ENCODE measurements at regions not wholly inside any gene's neighbourhood (a gene's known extent, or its start where the extent isn't known, plus 50 kb on each side); places are given as distances from the start of the nearest gene placed in this dataset.
"Not testable (repeated sequence)": the region's sequence is repeated elsewhere in the genome, so short reads cannot be mapped to it uniquely, and the experiment has no call there.

GRCh38 chr12:13530966-13531365 lies 334.4 kb downstream of the EMP1 start:
- no peak for DNase-seq (ENCODE audit: low read depth in 1 of 2, low spot score in 1 of 2)
- TF ChIP-seq SPI1 (IDR thresholded peaks at IDR 0.05; ENCODE audit: borderline replicate concordance, low read depth), result no peak
- TF ChIP-seq, protein P1, sequence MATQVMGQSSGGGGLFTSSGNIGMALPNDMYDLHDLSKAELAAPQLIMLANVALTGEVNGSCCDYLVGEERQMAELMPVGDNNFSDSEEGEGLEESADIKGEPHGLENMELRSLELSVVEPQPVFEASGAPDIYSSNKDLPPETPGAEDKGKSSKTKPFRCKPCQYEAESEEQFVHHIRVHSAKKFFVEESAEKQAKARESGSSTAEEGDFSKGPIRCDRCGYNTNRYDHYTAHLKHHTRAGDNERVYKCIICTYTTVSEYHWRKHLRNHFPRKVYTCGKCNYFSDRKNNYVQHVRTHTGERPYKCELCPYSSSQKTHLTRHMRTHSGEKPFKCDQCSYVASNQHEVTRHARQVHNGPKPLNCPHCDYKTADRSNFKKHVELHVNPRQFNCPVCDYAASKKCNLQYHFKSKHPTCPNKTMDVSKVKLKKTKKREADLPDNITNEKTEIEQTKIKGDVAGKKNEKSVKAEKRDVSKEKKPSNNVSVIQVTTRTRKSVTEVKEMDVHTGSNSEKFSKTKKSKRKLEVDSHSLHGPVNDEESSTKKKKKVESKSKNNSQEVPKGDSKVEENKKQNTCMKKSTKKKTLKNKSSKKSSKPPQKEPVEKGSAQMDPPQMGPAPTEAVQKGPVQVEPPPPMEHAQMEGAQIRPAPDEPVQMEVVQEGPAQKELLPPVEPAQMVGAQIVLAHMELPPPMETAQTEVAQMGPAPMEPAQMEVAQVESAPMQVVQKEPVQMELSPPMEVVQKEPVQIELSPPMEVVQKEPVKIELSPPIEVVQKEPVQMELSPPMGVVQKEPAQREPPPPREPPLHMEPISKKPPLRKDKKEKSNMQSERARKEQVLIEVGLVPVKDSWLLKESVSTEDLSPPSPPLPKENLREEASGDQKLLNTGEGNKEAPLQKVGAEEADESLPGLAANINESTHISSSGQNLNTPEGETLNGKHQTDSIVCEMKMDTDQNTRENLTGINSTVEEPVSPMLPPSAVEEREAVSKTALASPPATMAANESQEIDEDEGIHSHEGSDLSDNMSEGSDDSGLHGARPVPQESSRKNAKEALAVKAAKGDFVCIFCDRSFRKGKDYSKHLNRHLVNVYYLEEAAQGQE (IDR thresholded peaks at IDR 0.05; ENCODE audit: insufficient replicate concordance, low read depth), result no peak
- TF ChIP-seq, protein P2, sequence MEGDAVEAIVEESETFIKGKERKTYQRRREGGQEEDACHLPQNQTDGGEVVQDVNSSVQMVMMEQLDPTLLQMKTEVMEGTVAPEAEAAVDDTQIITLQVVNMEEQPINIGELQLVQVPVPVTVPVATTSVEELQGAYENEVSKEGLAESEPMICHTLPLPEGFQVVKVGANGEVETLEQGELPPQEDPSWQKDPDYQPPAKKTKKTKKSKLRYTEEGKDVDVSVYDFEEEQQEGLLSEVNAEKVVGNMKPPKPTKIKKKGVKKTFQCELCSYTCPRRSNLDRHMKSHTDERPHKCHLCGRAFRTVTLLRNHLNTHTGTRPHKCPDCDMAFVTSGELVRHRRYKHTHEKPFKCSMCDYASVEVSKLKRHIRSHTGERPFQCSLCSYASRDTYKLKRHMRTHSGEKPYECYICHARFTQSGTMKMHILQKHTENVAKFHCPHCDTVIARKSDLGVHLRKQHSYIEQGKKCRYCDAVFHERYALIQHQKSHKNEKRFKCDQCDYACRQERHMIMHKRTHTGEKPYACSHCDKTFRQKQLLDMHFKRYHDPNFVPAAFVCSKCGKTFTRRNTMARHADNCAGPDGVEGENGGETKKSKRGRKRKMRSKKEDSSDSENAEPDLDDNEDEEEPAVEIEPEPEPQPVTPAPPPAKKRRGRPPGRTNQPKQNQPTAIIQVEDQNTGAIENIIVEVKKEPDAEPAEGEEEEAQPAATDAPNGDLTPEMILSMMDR (IDR thresholded peaks at IDR 0.05; ENCODE audit: insufficient read depth, low read length), result no peak
- no peak for TF ChIP-seq GABPA (IDR thresholded peaks at IDR 0.05; ENCODE audit: low read depth)
- TF ChIP-seq POLR2AphosphoS5 (IDR thresholded peaks at IDR 0.05; ENCODE audit: low read depth), result no peak
- Histone ChIP-seq H3K4me3 (replicated peaks; ENCODE audit: insufficient read depth, low read length) (no peak overlapping the region), H3K27me3 (ENCODE audit: insufficient read depth, poor library complexity, severe bottlenecking) (no peaks in the 10 kb centered on the region), H3K27ac (replicated peaks) (no peak overlapping the region)

GRCh38 chr12:13526185-13526921 lies 329.8 kb downstream of the EMP1 start:
- H3K4me3 ChIP-seq (replicated peaks; ENCODE audit: insufficient read depth, low read length); H3K27ac ChIP-seq (replicated peaks); DNase-seq (ENCODE audit: low read depth in 1 of 2, low spot score in 1 of 2); H3K27me3 ChIP-seq (ENCODE audit: insufficient read depth, poor library complexity, severe bottlenecking): not testable (repeated sequence)

DNA sequence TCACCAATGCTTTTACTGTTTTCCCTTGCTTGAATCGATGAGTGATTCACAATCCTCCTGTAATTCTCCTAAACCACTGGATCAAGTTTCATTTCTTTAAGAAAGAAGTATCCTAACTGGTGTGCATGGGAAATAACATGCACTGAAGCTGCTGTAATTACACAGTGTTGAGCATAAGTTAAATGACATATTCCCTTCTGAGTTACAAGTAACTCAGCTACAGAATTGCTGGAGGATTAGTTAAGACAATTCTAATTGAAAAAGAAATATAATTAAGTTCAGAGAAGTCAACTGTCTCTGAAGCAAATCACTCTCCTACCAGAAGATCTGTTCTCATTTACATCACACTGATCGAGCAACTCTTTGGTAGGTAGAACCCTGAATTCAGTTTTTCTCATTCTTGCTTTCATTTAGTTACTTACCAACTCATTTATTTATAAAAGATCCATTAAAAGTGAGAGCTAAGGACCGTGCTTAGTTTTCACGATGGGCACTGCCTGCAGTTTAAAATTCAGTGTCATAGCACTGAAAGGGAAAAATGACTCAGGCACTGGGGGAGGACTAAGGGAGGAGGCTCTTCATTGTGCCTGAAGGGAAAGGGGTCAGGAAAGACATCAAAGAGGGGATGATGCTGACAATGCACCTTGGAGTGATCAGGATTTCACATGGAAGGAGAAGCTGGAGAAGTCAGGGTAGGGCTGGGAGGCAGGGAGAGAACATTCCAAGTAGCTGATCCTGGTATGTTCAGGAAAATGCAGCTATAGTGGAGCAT lies 327.2 kb downstream of the EMP1 start:
- TF ChIP-seq GABPA (IDR thresholded peaks at IDR 0.05; ENCODE audit: low read depth), result no peak
- H3K4me3 ChIP-seq (replicated peaks; ENCODE audit: insufficient read depth, low read length), result no peak overlapping the region
- H3K27me3 ChIP-seq (ENCODE audit: insufficient read depth, poor library complexity, severe bottlenecking), result no peaks in the 10 kb centered on the region
- no peak for DNase-seq (ENCODE audit: low read depth in 1 of 2, low spot score in 1 of 2)
- H3K27ac ChIP-seq (replicated peaks), result no peak overlapping the region

GRCh38 chr12:13518034-13518433 lies 321.5 kb downstream of the EMP1 start:
- not testable (repeated sequence) for H3K4me3 ChIP-seq (replicated peaks; ENCODE audit: insufficient read depth, low read length); H3K27ac ChIP-seq (replicated peaks); H3K27me3 ChIP-seq (ENCODE audit: insufficient read depth, poor library complexity, severe bottlenecking); DNase-seq (ENCODE audit: low read depth in 1 of 2, low spot score in 1 of 2)

- Histone ChIP-seq H3K27me3 (ENCODE audit: insufficient read depth, poor library complexity, severe bottlenecking) (no peaks in the 10 kb centered on the region), H3K4me3 (replicated peaks; ENCODE audit: insufficient read depth, low read length) (no peak overlapping the region), H3K27ac (replicated peaks) (no peak overlapping the region)
- TF ChIP-seq SPI1 (IDR thresholded peaks at IDR 0.05; ENCODE audit: borderline replicate concordance, low read depth) (no peak), GABPA (IDR thresholded peaks at IDR 0.05; ENCODE audit: low read depth) (no peak), POLR2AphosphoS5 (IDR thresholded peaks at IDR 0.05; ENCODE audit: low read depth) (no peak)
- TF ChIP-seq, protein P1 (IDR thresholded peaks at IDR 0.05; ENCODE audit: insufficient replicate concordance, low read depth), result no peak
- TF ChIP-seq, protein P2 (IDR thresholded peaks at IDR 0.05; ENCODE audit: insufficient read depth, low read length), result no peak
- DNase-seq (ENCODE audit: low read depth in 1 of 2, low spot score in 1 of 2), result no peak
These were observed 313.2 kb downstream of the EMP1 start for GRCh38 chr12:13509740-13510139.
